GM13977 (cell line): ENCODE measurements at regions not wholly inside any gene's neighbourhood (a gene's known extent, or its start where the extent isn't known, plus 50 kb on each side); places are given as distances from the start of the nearest gene placed in this dataset.

ENCODE experiments used
- DNase-seq: peaks from one replicate; pipeline ENCODE4 v3.0.0; 2012; ENCODE audit warnings: low spot score
- CTCF ChIP-seq: IDR thresholded peaks from 2 replicates; pipeline ENCODE4 v1.5.1; 2012; ENCODE audit warnings: mild to moderate bottlenecking, control low read depth; ENCODE audit not compliant: insufficient read depth; ENCODE audit errors: extremely low read depth, missing control alignments
- in situ Hi-C: fragments of 300-500 bp; cut with MboI; formaldehyde crosslinking; loops from one replicate; pipeline ENCODE4 v1.12.0; 2022; ENCODE audit warnings: low sequenced_read_pairs, low pct_unique_long_range_greater_than_20kb, mixed read lengths, inconsistent platforms; ENCODE audit not compliant: unreplicated experiment

- no peak for DNase-seq
- no peak for TF ChIP-seq CTCF
- in situ Hi-C loops = no loop called here
Observed at GRCh38 chr2:198351647-198352046, 547.3 kb downstream of the PLCL1 start.

GRCh38 chr2:198347946-198348345 lies 543.6 kb downstream of the PLCL1 start:
- no peak for DNase-seq
- in situ Hi-C loops = no loop called here
- TF ChIP-seq CTCF = no peak

- TF ChIP-seq CTCF = no peak
- in situ Hi-C loops = no loop called here
- DNase-seq = no peak
Observed at GRCh38 chr2:198347349-198347748, 543.0 kb downstream of the PLCL1 start.

DNA sequence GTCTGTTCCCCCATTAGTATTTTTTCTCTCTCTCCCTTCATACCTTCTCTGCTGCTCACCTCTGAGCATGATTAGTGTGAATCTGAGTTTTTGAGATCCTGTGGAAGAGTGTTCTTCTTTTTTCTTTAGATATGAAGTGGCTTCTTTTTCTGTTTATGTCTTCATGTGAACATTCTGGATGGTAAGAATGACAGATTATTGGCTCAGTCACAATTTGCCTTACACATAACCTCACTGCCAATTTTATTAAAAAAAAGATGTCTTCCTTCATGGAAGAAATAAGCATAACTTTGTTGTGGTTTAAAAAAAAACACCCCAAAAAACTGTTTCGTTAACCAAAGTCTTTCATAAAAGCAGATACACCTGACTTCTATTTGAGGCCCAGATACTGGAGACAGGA lies 539.1 kb downstream of the PLCL1 start:
- TF ChIP-seq CTCF = no peak
- in situ Hi-C loops = no loop called here
- DNase-seq = no peak

DNA sequence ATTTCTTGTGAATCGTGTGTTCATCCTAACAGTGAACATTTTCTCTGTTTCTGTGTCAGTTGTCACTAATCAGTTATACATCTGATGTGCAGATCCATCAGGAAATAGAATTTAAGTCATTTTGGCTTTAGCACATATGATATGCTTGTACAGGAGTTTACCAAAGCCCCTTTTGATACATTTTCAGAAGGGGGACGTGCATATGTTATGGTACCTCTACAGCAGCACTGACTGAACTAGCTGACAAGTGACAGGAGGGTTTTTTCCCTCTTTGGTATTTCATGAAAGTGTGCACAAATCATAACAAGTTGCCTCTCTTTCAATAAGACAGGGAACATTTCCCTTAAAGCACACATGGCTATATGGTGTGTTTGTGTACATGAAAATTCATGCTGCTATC lies 536.5 kb downstream of the PLCL1 start:
- in situ Hi-C loops = no loop called here
- DNase-seq = no peak
- TF ChIP-seq CTCF = no peak

GRCh38 chr2:198339116-198339515 lies 534.7 kb downstream of the PLCL1 start:
- TF ChIP-seq CTCF = no peak
- in situ Hi-C loops = no loop called here
- DNase-seq = no peak

- in situ Hi-C loops = no loop called here
- DNase-seq = no peak
- no peak for TF ChIP-seq CTCF
Observed at GRCh38 chr2:198337368-198337767, 533.0 kb downstream of the PLCL1 start.
